T-helper 2 cell treated with Interferon-gamma antibody and Interleukin-4, amounts not matched to agents 5 μg/mL and 100 μg/mL, for 36 hours (primary cell): ENCODE measurements at regions not wholly inside any gene's neighbourhood (a gene's known extent, or its start where the extent isn't known, plus 50 kb on each side); places are given as distances from the start of the nearest gene placed in this dataset.

Experiments
- DNase-seq: peaks from one replicate; pipeline ENCODE4 v3.0.0; 2021; ENCODE audit warnings: low spot score
- H3K27ac Mint-ChIP-seq: one replicate; pipeline ENCODE4 v1.8.0; 2021; ENCODE audit warnings: mild to moderate bottlenecking, mixed read lengths
- H3K27me3 Mint-ChIP-seq: one replicate; pipeline ENCODE4 v1.8.0; 2021; ENCODE audit warnings: low read depth, mixed read lengths
- H3K36me3 Mint-ChIP-seq: one replicate; pipeline ENCODE4 v1.8.0; 2021; ENCODE audit warnings: low read depth, mixed read lengths
- H3K4me1 Mint-ChIP-seq: one replicate; pipeline ENCODE4 v1.8.0; 2021; ENCODE audit warnings: low read depth, mixed read lengths
- H3K4me3 Mint-ChIP-seq: one replicate; pipeline ENCODE4 v1.8.0; 2022; ENCODE audit warnings: mild to moderate bottlenecking, moderate library complexity, mixed read lengths
- H3K9me3 Mint-ChIP-seq: one replicate; pipeline ENCODE4 v1.8.0; 2021; ENCODE audit warnings: mixed read lengths

DNA sequence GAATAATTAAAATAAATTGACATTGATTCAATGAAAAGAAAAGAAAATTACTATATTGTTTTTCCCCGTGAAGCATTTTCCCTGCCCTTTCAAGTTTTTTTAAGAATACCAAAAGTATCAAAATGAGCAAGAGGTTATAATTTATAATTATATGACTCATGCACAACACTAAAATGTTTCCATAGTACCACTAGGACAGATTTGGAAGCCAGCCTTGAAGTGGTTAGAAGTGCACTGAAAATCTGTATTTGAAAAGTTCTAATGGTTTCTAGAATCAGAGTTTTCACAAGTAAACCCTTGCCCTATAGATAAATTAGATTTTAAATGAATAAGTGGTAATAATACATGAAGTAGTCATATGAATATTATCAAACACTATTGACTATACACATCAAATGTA, 140.9 kb downstream of the HNRNPD start:
- Mint-ChIP-seq H3K4me3 (no peak overlapping the region), H3K9me3 (no peaks in the 10 kb centered on the region), H3K4me1 (no peaks in the 10 kb centered on the region), H3K36me3 (no peaks in the 10 kb centered on the region), H3K27ac (no peak overlapping the region), H3K27me3 (peaks cover 6% of the 10 kb centered on the region)
- DNase-seq: no peak

DNA sequence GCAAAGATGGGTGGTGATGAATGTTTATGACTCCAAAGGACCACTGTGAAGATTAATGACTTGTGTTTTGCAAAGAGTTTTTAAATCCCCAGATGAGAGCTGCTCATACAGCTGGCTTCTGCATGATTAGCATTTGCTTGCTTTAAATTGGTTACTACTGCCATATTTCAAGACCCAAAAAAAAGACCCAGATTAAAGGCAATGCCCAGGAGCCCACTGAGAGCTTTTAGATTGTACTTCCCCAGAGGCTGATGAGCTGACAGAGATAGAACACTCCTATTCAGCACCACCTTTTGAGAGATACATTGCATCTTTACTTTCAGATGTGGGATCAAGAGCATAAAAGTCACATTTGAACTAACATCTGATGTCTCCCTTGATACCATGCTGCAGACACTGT, 142.0 kb downstream of the HNRNPD start:
- Mint-ChIP-seq H3K4me3 (no peak overlapping the region), H3K9me3 (no peaks in the 10 kb centered on the region), H3K36me3 (no peaks in the 10 kb centered on the region), H3K27ac (no peak overlapping the region), H3K27me3 (peaks cover 4% of the 10 kb centered on the region), H3K4me1 (no peaks in the 10 kb centered on the region)
- no peak for DNase-seq

GRCh38 chr4:82230306-82230705, 143.5 kb downstream of the HNRNPD start:
- DNase-seq: no peak
- no peaks in the 10 kb centered on the region for H3K4me1 Mint-ChIP-seq
- H3K4me3 Mint-ChIP-seq: no peak overlapping the region
- no peaks in the 10 kb centered on the region for H3K9me3 Mint-ChIP-seq
- no peaks in the 10 kb centered on the region for H3K36me3 Mint-ChIP-seq
- peaks cover 2% of the 10 kb centered on the region for H3K27me3 Mint-ChIP-seq
- H3K27ac Mint-ChIP-seq: no peak overlapping the region

DNA sequence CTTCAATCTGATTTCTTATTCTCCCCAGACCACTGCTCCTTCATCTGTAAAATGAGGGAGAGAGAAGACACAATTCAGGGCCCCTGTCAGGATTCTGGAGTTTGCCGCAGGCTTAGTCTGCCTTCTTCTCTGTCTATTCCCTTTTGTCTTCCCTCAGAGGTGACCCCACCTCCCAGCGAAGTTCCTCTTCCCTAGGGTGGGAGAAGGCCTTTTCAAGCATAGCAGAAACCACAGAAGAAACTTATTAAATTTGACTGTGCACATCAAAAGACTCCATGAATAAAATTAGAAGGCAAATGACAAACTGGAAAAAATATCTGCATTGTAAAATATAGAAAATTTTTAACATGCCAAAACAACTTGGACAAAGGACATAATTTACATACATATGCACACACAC, 148.8 kb downstream of the HNRNPD start:
- no peaks in the 10 kb centered on the region for H3K36me3 Mint-ChIP-seq

GRCh38 chr4:82223715-82224114, 150.1 kb downstream of the HNRNPD start:
- peaks cover 7% of the 10 kb centered on the region for H3K4me1 Mint-ChIP-seq
- H3K9me3 Mint-ChIP-seq: no peaks in the 10 kb centered on the region
- no peaks in the 10 kb centered on the region for H3K27me3 Mint-ChIP-seq
- H3K4me3 Mint-ChIP-seq: no peak overlapping the region
- no peak for DNase-seq
- H3K36me3 Mint-ChIP-seq: no peaks in the 10 kb centered on the region
- H3K27ac Mint-ChIP-seq: no peak overlapping the region

More for the DNA sequence above, 148.8 kb downstream of the HNRNPD start:
- H3K27ac Mint-ChIP-seq: no peak overlapping the region
- H3K4me3 Mint-ChIP-seq: no peak overlapping the region
- no peak for DNase-seq
- no peaks in the 10 kb centered on the region for H3K9me3 Mint-ChIP-seq
- H3K27me3 Mint-ChIP-seq: peaks cover 2% of the 10 kb centered on the region
- H3K4me1 Mint-ChIP-seq: peaks cover 7% of the 10 kb centered on the region

- peaks cover 7% of the 10 kb centered on the region for H3K4me1 Mint-ChIP-seq
- DNase-seq: no peak
- H3K36me3 Mint-ChIP-seq: no peaks in the 10 kb centered on the region
- no peak overlapping the region for H3K27ac Mint-ChIP-seq
- peaks cover 20% of the 10 kb centered on the region for H3K27me3 Mint-ChIP-seq
- H3K9me3 Mint-ChIP-seq: no peaks in the 10 kb centered on the region
- no peak overlapping the region for H3K4me3 Mint-ChIP-seq
Observed at GRCh38 chr4:82219346-82219745, 154.4 kb downstream of the HNRNPD start.

DNA sequence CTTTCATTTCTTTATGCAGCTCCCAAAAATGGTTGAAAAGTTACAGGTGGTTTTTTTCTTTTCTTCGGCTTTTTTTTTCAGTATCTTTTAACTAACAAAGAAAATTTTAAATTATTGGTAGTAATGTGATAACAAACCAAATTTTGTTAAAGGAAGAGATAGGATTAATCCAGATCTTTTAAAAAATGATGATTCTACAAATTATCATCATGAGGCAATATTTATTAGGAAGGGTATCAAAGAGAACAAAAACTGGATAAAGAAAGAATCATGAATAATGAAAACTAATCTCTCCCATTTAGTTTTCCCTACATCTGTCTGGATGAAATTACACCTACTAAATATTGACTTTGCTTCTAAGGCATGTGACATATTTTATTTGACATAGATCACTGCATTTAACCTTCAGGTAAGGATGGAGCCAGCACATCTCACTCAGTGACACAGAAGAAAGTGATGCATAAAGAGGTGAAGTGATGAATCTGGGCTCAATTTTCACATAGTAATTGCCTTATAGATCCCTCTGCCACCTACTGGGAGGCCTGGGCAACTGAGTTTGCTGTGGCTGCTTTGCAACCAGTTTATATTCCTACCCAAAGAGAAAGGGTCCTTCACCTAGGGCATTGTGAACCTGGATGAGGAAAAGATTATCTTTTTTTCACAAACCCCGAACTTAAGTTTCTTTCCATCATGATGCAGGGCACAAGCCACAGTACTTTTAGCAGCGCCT, 155.6 kb downstream of the HNRNPD start:
- H3K27ac Mint-ChIP-seq: no peak overlapping the region
- H3K36me3 Mint-ChIP-seq: no peaks in the 10 kb centered on the region
- H3K9me3 Mint-ChIP-seq: no peaks in the 10 kb centered on the region
- no peak overlapping the region for H3K4me3 Mint-ChIP-seq
- H3K4me1 Mint-ChIP-seq: peaks cover 7% of the 10 kb centered on the region
- H3K27me3 Mint-ChIP-seq: peaks cover 24% of the 10 kb centered on the region
- no peak for DNase-seq

GRCh38 chr4:82216219-82216618, 157.6 kb downstream of the HNRNPD start:
- no peak for DNase-seq
- no peak overlapping the region for H3K27ac Mint-ChIP-seq
- peaks cover 9% of the 10 kb centered on the region for H3K4me1 Mint-ChIP-seq
- H3K27me3 Mint-ChIP-seq: peaks cover 28% of the 10 kb centered on the region
- no peaks in the 10 kb centered on the region for H3K36me3 Mint-ChIP-seq
- H3K4me3 Mint-ChIP-seq: no peak overlapping the region
- H3K9me3 Mint-ChIP-seq: no peaks in the 10 kb centered on the region

DNA sequence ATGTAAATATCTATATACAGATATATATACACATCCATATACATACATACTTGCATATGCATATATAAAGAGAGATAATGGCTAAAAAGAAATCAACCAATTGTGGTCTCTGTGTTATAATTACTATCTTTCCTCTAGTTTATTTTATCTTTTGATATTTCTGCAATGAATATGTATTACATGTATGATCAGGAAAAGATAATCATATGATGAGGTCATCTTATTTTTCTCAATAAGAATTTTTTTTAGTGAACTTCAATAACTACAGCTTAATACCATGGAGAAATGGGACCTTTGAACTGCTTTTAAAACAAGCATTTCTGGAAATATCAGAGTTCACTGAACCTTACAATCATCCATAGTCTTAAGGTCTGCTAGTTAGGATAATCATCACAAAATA, 158.0 kb downstream of the HNRNPD start:
- no peak for DNase-seq
- peaks cover 29% of the 10 kb centered on the region for H3K27me3 Mint-ChIP-seq
- no peak overlapping the region for H3K4me3 Mint-ChIP-seq
- no peak overlapping the region for H3K27ac Mint-ChIP-seq
- peaks cover 9% of the 10 kb centered on the region for H3K4me1 Mint-ChIP-seq
- no peaks in the 10 kb centered on the region for H3K36me3 Mint-ChIP-seq
- H3K9me3 Mint-ChIP-seq: no peaks in the 10 kb centered on the region

GRCh38 chr4:82215039-82215438, 158.8 kb downstream of the HNRNPD start:
- Mint-ChIP-seq H3K36me3 (no peaks in the 10 kb centered on the region), H3K27ac (no peak overlapping the region), H3K4me3 (no peak overlapping the region), H3K9me3 (no peaks in the 10 kb centered on the region), H3K4me1 (peaks cover 9% of the 10 kb centered on the region), H3K27me3 (peaks cover 29% of the 10 kb centered on the region)
- DNase-seq: no peak

GRCh38 chr4:82213485-82214417, 160.0 kb downstream of the HNRNPD start:
- no peaks in the 10 kb centered on the region for H3K9me3 Mint-ChIP-seq
- H3K27ac Mint-ChIP-seq: peak overlapping the region; percentile 74
- H3K36me3 Mint-ChIP-seq: no peaks in the 10 kb centered on the region
- H3K4me1 Mint-ChIP-seq: peaks cover 9% of the 10 kb centered on the region
- H3K4me3 Mint-ChIP-seq: peak overlapping the region; percentile 50
- peaks cover 29% of the 10 kb centered on the region for H3K27me3 Mint-ChIP-seq
- DNase-seq: no peak

DNA sequence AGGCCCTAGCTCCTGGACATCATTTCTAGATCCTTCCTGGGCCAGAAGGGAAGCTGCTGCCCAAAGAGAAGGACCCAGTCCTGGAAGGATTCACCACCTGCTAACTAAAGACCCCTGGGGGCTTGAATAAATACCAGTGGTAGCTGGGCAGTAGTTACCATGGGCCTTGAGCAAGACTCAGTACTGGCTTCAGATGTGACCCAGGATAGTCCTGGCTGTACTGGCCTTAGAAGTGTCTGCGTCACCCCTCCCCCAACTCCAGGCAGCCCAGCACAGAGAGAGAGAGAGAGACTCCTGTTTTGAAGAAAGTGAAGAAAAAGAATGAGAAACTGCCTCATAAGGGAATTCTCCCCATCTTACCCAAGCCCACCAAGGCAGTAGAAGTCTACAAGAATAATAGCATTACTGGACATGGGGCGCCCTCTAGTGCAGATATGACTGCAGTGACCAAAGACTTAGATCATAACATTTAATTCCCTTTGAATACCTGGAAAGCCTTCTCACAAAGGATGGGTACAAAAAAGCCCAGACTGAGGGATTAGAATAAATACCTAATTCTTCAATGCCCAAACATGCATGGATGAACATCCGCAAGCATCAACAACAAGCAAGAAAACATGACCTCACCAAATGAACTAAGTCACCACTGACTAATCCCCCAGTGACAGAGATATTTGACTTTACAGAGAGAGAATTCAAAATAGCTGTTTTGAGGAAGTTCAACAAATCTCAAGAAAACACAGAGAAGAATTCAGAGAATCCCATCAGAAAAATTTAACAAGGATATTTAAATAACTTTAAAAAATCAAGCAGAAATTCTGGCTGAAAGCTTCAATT, 171.8 kb downstream of the HNRNPD start:
- Mint-ChIP-seq H3K4me1 (peaks cover 4% of the 10 kb centered on the region), H3K4me3 (no peak overlapping the region), H3K36me3 (no peaks in the 10 kb centered on the region), H3K9me3 (no peaks in the 10 kb centered on the region), H3K27ac (no peak overlapping the region), H3K27me3 (peaks cover 22% of the 10 kb centered on the region)
- no peak for DNase-seq

DNA sequence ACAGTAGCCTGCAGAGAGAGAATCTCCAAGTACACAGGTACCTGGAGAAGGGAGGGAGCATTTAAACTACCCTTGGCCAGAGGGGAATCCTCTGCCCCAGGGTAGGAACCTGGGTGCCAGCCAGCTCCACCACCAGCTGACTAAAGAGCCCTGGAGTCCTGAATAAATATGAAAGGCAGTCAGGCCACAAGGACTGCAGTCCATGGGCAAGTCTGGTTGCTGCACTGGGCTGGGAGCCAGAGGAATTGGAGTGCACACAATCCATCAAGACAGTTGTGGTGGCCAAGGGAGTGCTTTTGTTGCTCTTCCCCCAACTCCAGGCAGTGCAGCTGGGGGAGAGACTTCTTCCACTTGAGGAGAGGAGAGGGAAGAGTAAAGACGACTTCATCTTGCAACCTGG, 172.5 kb downstream of the HNRNPD start:
- H3K4me1 Mint-ChIP-seq: peaks cover 4% of the 10 kb centered on the region
- no peak overlapping the region for H3K4me3 Mint-ChIP-seq
- H3K36me3 Mint-ChIP-seq: no peaks in the 10 kb centered on the region
- DNase-seq: no peak
- H3K9me3 Mint-ChIP-seq: no peaks in the 10 kb centered on the region
- peaks cover 18% of the 10 kb centered on the region for H3K27me3 Mint-ChIP-seq
- H3K27ac Mint-ChIP-seq: no peak overlapping the region

GRCh38 chr4:82200046-82200445, 173.7 kb downstream of the HNRNPD start:
- no peak for DNase-seq
- Mint-ChIP-seq H3K27me3 (peaks cover 13% of the 10 kb centered on the region), H3K4me3 (no peak overlapping the region), H3K9me3 (no peaks in the 10 kb centered on the region), H3K36me3 (no peaks in the 10 kb centered on the region), H3K4me1 (peaks cover 4% of the 10 kb centered on the region), H3K27ac (no peak overlapping the region)
